ENCODE measurements at regions not wholly inside any gene's neighbourhood (a gene's known extent, or its start where the extent isn't known, plus 50 kb on each side); places are given as distances from the start of the nearest gene placed in this dataset.

GRCh38 chr4:123588631-123589241, 192.1 kb downstream of the SPRY1 start:
- DNase-seq (no peak), ATAC-seq (peak; percentile 51)
- H3K9me3 ChIP-seq = no peaks in the 10 kb centered on the region
- H3K4me1 ChIP-seq = peaks cover 15% of the 10 kb centered on the region
- TF ChIP-seq CTCF (IDR thresholded peaks at IDR 0.05) = no peak
- no peak overlapping the region for H3K4me3 ChIP-seq
- H3K27ac ChIP-seq = peak overlapping the region; percentile 53
- H3K36me3 ChIP-seq = no peaks in the 10 kb centered on the region
- intact Hi-C loops (cut with DNase I) = no loop called here
- H3K27me3 ChIP-seq = no peaks in the 10 kb centered on the region

GRCh38 chr4:123589301-123589700, 192.7 kb downstream of the SPRY1 start:
- no peak overlapping the region for H3K27ac ChIP-seq
- H3K4me3 ChIP-seq = no peak overlapping the region
- no peak for ATAC-seq
- intact Hi-C loops (cut with DNase I) = no loop called here
- H3K36me3 ChIP-seq = no peaks in the 10 kb centered on the region
- H3K27me3 ChIP-seq = no peaks in the 10 kb centered on the region
- TF ChIP-seq CTCF (IDR thresholded peaks at IDR 0.05) = no peak
- DNase-seq = no peak
- H3K4me1 ChIP-seq = peaks cover 15% of the 10 kb centered on the region
- no peaks in the 10 kb centered on the region for H3K9me3 ChIP-seq

- peaks cover 15% of the 10 kb centered on the region for H3K4me1 ChIP-seq
- DNase-seq (no peak), ATAC-seq (no peak)
- H3K27me3 ChIP-seq = no peaks in the 10 kb centered on the region
- no peak overlapping the region for H3K4me3 ChIP-seq
- H3K27ac ChIP-seq = no peak overlapping the region
- no peak for TF ChIP-seq CTCF (IDR thresholded peaks at IDR 0.05)
- H3K36me3 ChIP-seq = no peaks in the 10 kb centered on the region
- H3K9me3 ChIP-seq = no peaks in the 10 kb centered on the region
- intact Hi-C loops (cut with DNase I) = no loop called here
Measured at GRCh38 chr4:123591875-123592274, 195.3 kb downstream of the SPRY1 start.

GRCh38 chr4:123593655-123594054, 197.1 kb downstream of the SPRY1 start:
- intact Hi-C loops (cut with DNase I) = no loop called here
- peaks cover 4% of the 10 kb centered on the region for H3K4me1 ChIP-seq
- TF ChIP-seq CTCF (IDR thresholded peaks at IDR 0.05) = no peak
- DNase-seq = no peak
- H3K4me3 ChIP-seq = no peak overlapping the region
- no peak for ATAC-seq
- no peaks in the 10 kb centered on the region for H3K36me3 ChIP-seq
- no peaks in the 10 kb centered on the region for H3K27me3 ChIP-seq
- H3K9me3 ChIP-seq = no peaks in the 10 kb centered on the region
- H3K27ac ChIP-seq = no peak overlapping the region

GRCh38 chr4:123596805-123597204, 200.2 kb downstream of the SPRY1 start:
- no peaks in the 10 kb centered on the region for H3K27me3 ChIP-seq
- intact Hi-C loops (cut with DNase I) = no loop called here
- DNase-seq = no peak
- ATAC-seq = no peak
- H3K9me3 ChIP-seq = no peaks in the 10 kb centered on the region
- no peak overlapping the region for H3K4me3 ChIP-seq
- no peaks in the 10 kb centered on the region for H3K36me3 ChIP-seq
- TF ChIP-seq CTCF (IDR thresholded peaks at IDR 0.05) = no peak
- H3K27ac ChIP-seq = no peak overlapping the region
- peaks cover 22% of the 10 kb centered on the region for H3K4me1 ChIP-seq

GRCh38 chr4:123597586-123597985, 201.0 kb downstream of the SPRY1 start:
- ATAC-seq = no peak

More at GRCh38 chr4:123597586-123597985, 201.0 kb downstream of the SPRY1 start:
- H3K27me3 ChIP-seq = no peaks in the 10 kb centered on the region
- H3K9me3 ChIP-seq = no peaks in the 10 kb centered on the region
- intact Hi-C loops (cut with DNase I) = no loop called here
- no peak overlapping the region for H3K4me3 ChIP-seq
- no peak for DNase-seq
- TF ChIP-seq CTCF (IDR thresholded peaks at IDR 0.05) = no peak
- H3K27ac ChIP-seq = no peak overlapping the region
- peaks cover 22% of the 10 kb centered on the region for H3K4me1 ChIP-seq
- no peaks in the 10 kb centered on the region for H3K36me3 ChIP-seq
